ENCODE measurements at regions not wholly inside any gene's neighbourhood (a gene's known extent, or its start where the extent isn't known, plus 50 kb on each side); places are given as distances from the start of the nearest gene placed in this dataset.

DNA sequence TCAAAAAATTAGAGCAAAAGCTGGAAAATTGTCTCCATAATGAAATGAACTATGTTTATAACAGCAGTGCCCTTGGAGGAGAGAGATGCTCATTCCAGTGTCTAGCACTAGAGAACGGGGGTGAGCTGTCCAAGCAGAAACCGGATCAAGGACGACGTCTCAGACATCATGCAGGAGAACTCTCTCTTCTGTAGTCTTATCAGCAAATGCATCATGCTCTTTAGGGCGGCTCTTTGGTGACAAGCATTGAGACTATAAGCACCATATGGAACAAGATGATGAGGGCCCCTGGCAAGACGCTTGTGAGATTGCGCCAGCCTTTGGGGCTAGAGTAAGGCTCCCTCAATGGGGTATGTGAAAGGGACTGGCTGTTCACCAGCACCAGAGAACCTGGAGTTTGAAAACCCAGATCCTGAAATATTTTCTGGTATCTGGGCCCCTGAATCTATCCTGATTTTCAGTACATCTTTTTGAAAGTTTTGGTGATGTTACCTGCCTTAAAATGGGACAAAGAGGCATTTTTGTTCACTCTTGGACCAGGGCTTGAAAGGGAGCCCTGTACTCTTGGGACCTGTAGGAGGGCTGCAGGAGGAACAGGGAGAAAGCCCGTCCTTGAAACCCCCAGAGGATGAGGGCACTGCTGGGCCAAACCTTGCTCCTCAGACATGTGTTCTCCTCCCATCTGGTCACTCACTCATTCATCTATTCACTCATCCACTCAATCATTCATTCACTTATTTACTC, 127.6 kb downstream of the TTLL2 start:
- no peak overlapping the region for H3K9ac ChIP-seq (ENCODE audit: low read length)
- H3F3A ChIP-seq (ENCODE audit: low read length, unreplicated experiment), result no peaks in the 10 kb centered on the region
- BruUV-seq (replicated peaks), result no TSS peak
- no peak overlapping the region for H3K27ac ChIP-seq (ENCODE audit: low read length)
- no peak overlapping the region for H3K4me3 ChIP-seq (ENCODE audit: low read length)
- H3K9me2 ChIP-seq (replicated peaks; ENCODE audit: low read length), result no peaks in the 10 kb centered on the region
- ATAC-seq, result no peak
- no peaks in the 10 kb centered on the region for H3K9me3 ChIP-seq (ENCODE audit: low read length)
- DNase-seq, result no peak
- H3K36me3 ChIP-seq (ENCODE audit: low read depth, low read length), result no peaks in the 10 kb centered on the region
- H3K79me2 ChIP-seq (ENCODE audit: low read length), result no peaks in the 10 kb centered on the region
- TF ChIP-seq EZH2 (IDR thresholded peaks at IDR 0.05; ENCODE audit: low read length, unreplicated experiment), result no peak
- TF ChIP-seq, protein P1, sequence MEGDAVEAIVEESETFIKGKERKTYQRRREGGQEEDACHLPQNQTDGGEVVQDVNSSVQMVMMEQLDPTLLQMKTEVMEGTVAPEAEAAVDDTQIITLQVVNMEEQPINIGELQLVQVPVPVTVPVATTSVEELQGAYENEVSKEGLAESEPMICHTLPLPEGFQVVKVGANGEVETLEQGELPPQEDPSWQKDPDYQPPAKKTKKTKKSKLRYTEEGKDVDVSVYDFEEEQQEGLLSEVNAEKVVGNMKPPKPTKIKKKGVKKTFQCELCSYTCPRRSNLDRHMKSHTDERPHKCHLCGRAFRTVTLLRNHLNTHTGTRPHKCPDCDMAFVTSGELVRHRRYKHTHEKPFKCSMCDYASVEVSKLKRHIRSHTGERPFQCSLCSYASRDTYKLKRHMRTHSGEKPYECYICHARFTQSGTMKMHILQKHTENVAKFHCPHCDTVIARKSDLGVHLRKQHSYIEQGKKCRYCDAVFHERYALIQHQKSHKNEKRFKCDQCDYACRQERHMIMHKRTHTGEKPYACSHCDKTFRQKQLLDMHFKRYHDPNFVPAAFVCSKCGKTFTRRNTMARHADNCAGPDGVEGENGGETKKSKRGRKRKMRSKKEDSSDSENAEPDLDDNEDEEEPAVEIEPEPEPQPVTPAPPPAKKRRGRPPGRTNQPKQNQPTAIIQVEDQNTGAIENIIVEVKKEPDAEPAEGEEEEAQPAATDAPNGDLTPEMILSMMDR (conservative IDR thresholded peaks at IDR 0.05; ENCODE audit: low read depth, low read length), result no peak
- no peak for TF ChIP-seq EZH2phosphoT487 (IDR thresholded peaks at IDR 0.05; ENCODE audit: borderline replicate concordance, low read length)
- intact Hi-C loops (cut with micrococcal nuclease), result no loop called here
- CTCF ChIA-PET, result no interaction called here
- H4K20me1 ChIP-seq (ENCODE audit: low read length), result no peaks in the 10 kb centered on the region
- peaks cover 15% of the 10 kb centered on the region for H3K27me3 ChIP-seq (ENCODE audit: low read length)
- no peaks in the 10 kb centered on the region for H3K4me1 ChIP-seq (ENCODE audit: insufficient read depth, low read length)
- POLR2A ChIA-PET (ENCODE audit: unreplicated experiment), result no interaction called here
- no peak overlapping the region for H3K4me2 ChIP-seq (ENCODE audit: low read length)
- no peak overlapping the region for H2AFZ ChIP-seq (ENCODE audit: low read length)

DNA sequence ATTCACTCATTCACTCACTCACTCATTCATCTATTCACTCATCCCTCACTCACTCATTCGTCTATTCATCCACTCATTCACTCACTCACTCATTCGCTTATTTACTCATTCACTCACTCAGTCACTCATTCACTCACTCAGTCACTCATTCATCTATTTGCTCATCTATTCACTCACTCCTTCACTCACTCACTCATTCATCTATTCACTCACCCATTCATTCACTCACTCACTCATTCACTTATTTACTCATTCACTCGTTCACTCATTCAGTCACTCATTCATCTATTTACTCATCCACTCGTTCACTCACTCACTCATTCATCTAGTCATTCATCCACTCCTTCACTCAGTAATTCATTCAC, 128.2 kb downstream of the TTLL2 start:
- Histone ChIP-seq H3K36me3 (ENCODE audit: low read depth, low read length) (no peaks in the 10 kb centered on the region), H3K9me2 (replicated peaks; ENCODE audit: low read length) (no peaks in the 10 kb centered on the region), H3F3A (ENCODE audit: low read length, unreplicated experiment) (no peaks in the 10 kb centered on the region), H3K4me1 (ENCODE audit: insufficient read depth, low read length) (no peaks in the 10 kb centered on the region), H2AFZ (ENCODE audit: low read length) (no peak overlapping the region), H3K9me3 (ENCODE audit: low read length) (no peaks in the 10 kb centered on the region), H4K20me1 (ENCODE audit: low read length) (no peaks in the 10 kb centered on the region), H3K4me2 (ENCODE audit: low read length) (no peak overlapping the region), H3K9ac (ENCODE audit: low read length) (no peak overlapping the region), H3K27me3 (ENCODE audit: low read length) (peaks cover 21% of the 10 kb centered on the region), H3K4me3 (ENCODE audit: low read length) (no peak overlapping the region), H3K27ac (ENCODE audit: low read length) (no peak overlapping the region), H3K79me2 (ENCODE audit: low read length) (no peaks in the 10 kb centered on the region)
- ChIA-PET POLR2A (ENCODE audit: unreplicated experiment) (no interaction called here), CTCF (no interaction called here)
- DNase-seq (no peak), ATAC-seq (no peak)
- no TSS peak for BruUV-seq (replicated peaks)
- TF ChIP-seq EZH2 (IDR thresholded peaks at IDR 0.05; ENCODE audit: low read length, unreplicated experiment) (no peak), EZH2phosphoT487 (IDR thresholded peaks at IDR 0.05; ENCODE audit: borderline replicate concordance, low read length) (no peak)
- TF ChIP-seq, protein P1 (conservative IDR thresholded peaks at IDR 0.05; ENCODE audit: low read depth, low read length), result no peak
- intact Hi-C loops (cut with micrococcal nuclease), result no loop called here

DNA sequence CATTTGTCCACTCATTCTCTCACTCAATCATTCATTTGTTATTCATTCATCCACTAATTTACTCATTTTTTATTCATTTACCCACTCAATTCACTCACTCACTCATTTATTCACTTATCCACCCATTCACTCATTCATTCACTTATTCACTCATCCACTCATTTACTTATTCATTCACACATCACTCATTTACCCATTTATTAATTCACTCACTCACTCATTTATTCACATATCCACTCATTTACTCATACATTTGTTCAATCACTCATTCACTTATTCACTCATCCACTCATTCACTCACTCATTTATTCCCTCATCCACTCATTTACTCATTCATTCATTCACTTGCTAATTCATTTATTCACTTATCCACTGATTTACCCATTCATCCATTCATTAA, 129.1 kb downstream of the TTLL2 start:
- Histone ChIP-seq H3K4me3 (ENCODE audit: low read length) (no peak overlapping the region), H4K20me1 (ENCODE audit: low read length) (no peaks in the 10 kb centered on the region), H3K9me2 (replicated peaks; ENCODE audit: low read length) (no peaks in the 10 kb centered on the region), H3K27ac (ENCODE audit: low read length) (no peak overlapping the region), H3K9ac (ENCODE audit: low read length) (no peak overlapping the region), H3K36me3 (ENCODE audit: low read depth, low read length) (no peaks in the 10 kb centered on the region), H2AFZ (ENCODE audit: low read length) (no peak overlapping the region), H3K4me2 (ENCODE audit: low read length) (no peak overlapping the region), H3K27me3 (ENCODE audit: low read length) (peaks cover 22% of the 10 kb centered on the region), H3K9me3 (ENCODE audit: low read length) (no peaks in the 10 kb centered on the region), H3F3A (ENCODE audit: low read length, unreplicated experiment) (no peaks in the 10 kb centered on the region), H3K79me2 (ENCODE audit: low read length) (no peaks in the 10 kb centered on the region), H3K4me1 (ENCODE audit: insufficient read depth, low read length) (no peaks in the 10 kb centered on the region)
- DNase-seq, result no peak
- no TSS peak for BruUV-seq (replicated peaks)
- TF ChIP-seq EZH2phosphoT487 (IDR thresholded peaks at IDR 0.05; ENCODE audit: borderline replicate concordance, low read length) (no peak), EZH2 (IDR thresholded peaks at IDR 0.05; ENCODE audit: low read length, unreplicated experiment) (no peak)
- TF ChIP-seq, protein P1 (conservative IDR thresholded peaks at IDR 0.05; ENCODE audit: low read depth, low read length), result no peak
- POLR2A ChIA-PET (ENCODE audit: unreplicated experiment), result no interaction called here
- intact Hi-C loops (cut with micrococcal nuclease), result no loop called here
- ATAC-seq, result no peak
- CTCF ChIA-PET, result no interaction called here
